Erythroblast (primary cell): ENCODE measurements at regions not wholly inside any gene's neighbourhood (a gene's known extent, or its start where the extent isn't known, plus 50 kb on each side); places are given as distances from the start of the nearest gene placed in this dataset.
"Not testable (repeated sequence)": the region's sequence is repeated elsewhere in the genome, so short reads cannot be mapped to it uniquely, and the experiment has no call there.

Source experiments
- DNase-seq, 2 experiments: peaks; one replicate each; lab custom pipeline; 2025; lab: John Stamatoyannopoulos, UW
- GATA1 ChIP-seq: IDR thresholded peaks from 2 replicates; pipeline ENCODE4 v1.6.1; 2011; ENCODE audit warnings: low read depth, mild to moderate bottlenecking, control low read depth, low read length, moderate library complexity
- POLR2A ChIP-seq: IDR thresholded peaks from 2 replicates; pipeline ENCODE4 v1.6.1; 2011; ENCODE audit warnings: mild to moderate bottlenecking, low read length

DNA sequence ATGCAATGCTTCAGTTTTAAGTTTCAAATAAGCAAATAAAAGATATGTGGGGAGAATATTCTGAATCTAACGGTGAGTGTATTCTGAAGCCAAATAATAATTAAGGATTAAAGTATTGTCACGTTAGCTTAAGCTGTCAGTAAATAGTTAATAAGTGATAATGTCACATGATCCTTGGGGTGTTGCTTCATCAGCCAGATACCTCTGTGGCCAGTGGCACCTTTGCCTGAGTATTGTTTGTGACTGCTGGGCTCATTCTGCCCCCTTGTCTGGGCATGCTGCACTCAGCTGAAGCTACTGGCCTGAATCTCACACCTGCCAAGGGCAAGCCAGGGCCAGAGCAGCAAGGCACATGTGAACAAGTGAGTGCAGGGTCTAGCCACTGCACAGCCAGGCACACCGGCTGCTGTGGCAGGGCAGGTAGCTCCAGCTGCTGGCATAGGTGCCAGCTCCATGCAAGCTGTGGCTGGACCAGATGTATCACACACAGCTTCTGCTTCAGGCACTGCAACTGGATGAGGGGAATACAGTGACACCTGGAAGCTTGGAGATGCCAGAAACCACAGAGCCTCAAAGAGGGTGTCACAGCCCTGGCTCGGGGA, 739.7 kb downstream of the SLC6A15 start:
- TF ChIP-seq GATA1: no peak
- TF ChIP-seq POLR2A: no peak

GRCh38 chr12:84166812-84167211, 745.8 kb downstream of the SLC6A15 start:
- DNase-seq: no peak
- TF ChIP-seq POLR2A: no peak
- no peak for TF ChIP-seq GATA1

More for the DNA sequence above, 739.7 kb downstream of the SLC6A15 start:
- DNase-seq: no peak

DNA sequence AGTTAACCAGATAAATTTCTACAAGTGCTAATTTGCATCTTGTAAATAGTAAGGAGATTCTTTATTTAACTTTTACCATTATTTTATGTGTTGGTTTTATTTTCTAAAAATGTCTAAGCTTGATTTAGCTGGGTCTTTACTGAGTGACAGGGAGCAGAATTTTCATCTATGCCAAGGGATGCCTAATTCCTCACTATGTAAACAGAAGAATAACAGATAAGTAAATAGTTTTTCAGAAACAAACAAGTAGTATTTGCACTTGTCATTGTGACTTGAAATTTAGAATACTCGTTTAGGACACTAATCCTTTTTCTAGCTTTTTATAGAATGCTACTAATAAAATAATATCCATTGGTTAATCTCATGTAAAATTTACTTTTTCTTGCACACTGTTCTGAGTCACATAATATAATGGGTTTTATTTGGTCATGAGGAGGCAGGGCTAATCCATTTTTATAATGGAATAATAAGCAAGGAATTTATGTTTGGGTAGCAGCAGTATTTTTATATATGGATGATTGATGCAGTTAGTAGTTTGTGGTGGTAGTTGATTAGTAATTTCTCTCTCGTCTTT, 746.5 kb downstream of the SLC6A15 start:
- TF ChIP-seq GATA1 (no peak), POLR2A (no peak)
- DNase-seq: no peak

DNA sequence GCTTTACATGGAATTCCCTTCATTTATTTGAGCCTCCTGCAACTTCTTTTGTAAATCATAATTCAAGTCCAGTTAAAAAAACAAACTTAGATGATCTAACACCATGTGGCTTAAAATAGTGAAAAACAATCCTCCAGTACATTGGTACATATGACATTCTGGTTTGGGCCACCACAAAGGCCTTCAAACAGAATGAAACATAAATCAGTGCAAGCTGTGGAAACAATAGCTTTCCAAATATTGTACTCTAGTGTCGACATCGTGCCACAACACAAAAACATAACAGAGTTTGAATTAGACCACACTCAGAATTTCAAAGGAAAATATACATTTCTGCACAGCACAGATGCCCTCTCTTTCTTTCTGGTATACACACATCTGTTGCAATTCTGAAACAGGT, 751.3 kb downstream of the SLC6A15 start:
- no peak for DNase-seq
- TF ChIP-seq POLR2A: no peak
- TF ChIP-seq GATA1: no peak

GRCh38 chr12:84159260-84159659, 753.3 kb downstream of the SLC6A15 start:
- DNase-seq: no peak
- TF ChIP-seq GATA1 (no peak), POLR2A (no peak)

DNA sequence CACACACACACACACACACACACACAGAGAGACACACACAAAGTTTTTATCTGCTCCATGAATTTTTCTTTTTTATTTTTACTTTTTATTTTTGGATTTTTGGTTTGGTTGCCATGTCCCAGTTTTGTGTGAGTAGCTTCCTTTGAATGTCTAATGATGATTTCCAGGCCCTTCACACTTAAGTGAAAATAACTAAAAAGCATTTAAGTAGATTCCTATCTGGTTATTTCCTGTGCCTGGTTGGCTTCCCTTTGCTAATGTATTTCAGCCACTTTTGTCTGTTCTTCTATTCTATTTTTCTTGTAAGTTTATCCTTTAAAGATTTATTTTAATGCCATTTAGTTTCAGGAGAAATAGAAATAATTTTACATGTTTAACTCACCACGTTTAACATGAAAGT, 755.4 kb downstream of the SLC6A15 start:
- TF ChIP-seq POLR2A (no peak), GATA1 (no peak)
- DNase-seq: no peak

DNA sequence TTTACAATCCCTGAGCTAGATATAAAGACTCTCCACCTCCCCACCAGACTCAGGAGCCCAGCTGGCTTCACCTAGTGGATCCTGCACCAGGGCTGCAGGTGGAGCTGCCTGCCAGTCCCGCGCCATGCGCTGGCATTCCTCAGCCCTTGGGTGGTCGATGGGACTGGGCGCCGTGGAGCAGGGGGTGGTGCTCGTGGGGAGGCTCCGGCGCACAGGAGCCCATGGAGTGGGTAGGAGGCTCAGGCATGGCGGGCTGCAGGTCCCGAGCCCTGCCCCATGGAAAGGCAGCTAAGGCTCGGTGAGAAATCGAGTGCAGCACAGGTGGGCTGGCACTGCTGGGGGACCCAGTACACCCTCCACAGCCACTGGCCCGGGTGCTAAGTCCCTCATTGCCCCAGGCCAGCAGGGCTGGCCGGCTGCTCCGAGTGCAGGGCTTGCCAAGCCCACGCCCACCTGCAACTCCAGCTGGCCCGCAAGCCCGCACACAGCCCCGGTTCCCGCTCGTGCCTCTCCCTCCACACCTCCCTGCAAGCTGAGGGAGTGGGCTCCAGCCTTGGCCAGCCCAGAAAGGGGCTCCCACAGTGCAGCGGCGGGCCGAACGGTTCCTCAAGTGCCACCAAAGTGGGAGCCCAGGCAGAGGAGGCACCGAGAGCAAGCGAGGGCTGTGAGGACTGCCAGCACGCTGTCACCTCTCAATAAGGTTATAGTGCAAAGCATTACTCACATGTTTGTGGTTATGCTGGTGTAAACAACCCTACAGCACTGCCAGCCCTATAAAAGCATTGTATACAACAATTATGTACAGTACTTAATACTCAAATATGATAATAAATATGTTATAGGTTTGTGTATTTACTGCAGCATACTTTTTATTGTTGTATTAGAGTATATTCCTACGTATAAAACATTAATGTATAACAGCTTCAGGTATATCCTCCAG, 757.3 kb downstream of the SLC6A15 start:
- not testable (repeated sequence) for DNase-seq

- DNase-seq: not testable (repeated sequence)
These were observed 758.1 kb downstream of the SLC6A15 start for GRCh38 chr12:84154439-84154990.

DNA sequence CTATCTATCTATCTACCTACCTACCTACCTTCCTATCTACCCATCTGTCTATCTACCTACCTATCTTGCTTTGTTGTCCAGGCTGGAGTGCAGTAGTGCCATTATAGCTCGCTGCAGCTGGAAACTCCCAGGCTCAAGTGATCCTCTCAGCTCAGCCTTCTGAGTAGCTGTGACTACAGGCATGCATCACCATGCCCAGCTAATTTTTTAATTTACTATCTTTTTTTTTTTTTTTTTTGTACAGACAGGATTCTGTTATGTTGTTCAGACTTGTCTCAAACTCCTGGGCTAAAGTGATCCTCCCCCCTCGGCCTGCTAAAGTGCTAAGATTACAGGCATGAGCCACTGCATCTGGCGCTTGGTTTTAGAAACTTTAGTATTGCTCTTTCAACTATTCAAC, 762.4 kb downstream of the SLC6A15 start:
- no peak for TF ChIP-seq POLR2A
- no peak for DNase-seq

- DNase-seq: no peak
- TF ChIP-seq GATA1 (no peak), POLR2A (no peak)
These were observed 764.3 kb downstream of the SLC6A15 start for GRCh38 chr12:84148335-84148734.

- DNase-seq: peak in 1 of 2 experiments; percentile 5
- TF ChIP-seq POLR2A (no peak), GATA1 (no peak)
These were observed 775.7 kb downstream of the SLC6A15 start for GRCh38 chr12:84136862-84137367.

GRCh38 chr12:84135586-84136279, 776.9 kb downstream of the SLC6A15 start:
- TF ChIP-seq GATA1 (no peak), POLR2A (no peak)
- DNase-seq: no peak

- DNase-seq: no peak
- TF ChIP-seq GATA1: no peak
- TF ChIP-seq POLR2A: no peak
These were observed 777.7 kb downstream of the SLC6A15 start for GRCh38 chr12:84134797-84135366.
